HepG2 (cell line): ENCODE measurements at regions not wholly inside any gene's neighbourhood (a gene's known extent, or its start where the extent isn't known, plus 50 kb on each side); places are given as distances from the start of the nearest gene placed in this dataset.

Experiments used
- ATAC-seq: fragments of 200-7000 bp; cut with Tn5 transposase; 3 replicates; pipeline ENCODE4 v1.9.1; 2020; ENCODE audit warnings: mild to moderate bottlenecking, moderate library complexity
- BruUV-seq: library from RNA; stranded (reverse); fragments of 400-500 nt; replicated peaks from 2 replicates; lab custom pipeline; 2021; lab: Mats Ljungman, UMichigan
- CTCF ChIA-PET: fragments of 300-600 bp; formaldehyde crosslinking; extraction: SDS; loops from one replicate; lab custom pipeline; 2021; ENCODE audit warnings: low total read pairs, inconsistent platforms, low intra/inter-chr PET ratio; lab: Yijun Ruan, JAX
- POLR2A ChIA-PET: fragments of 350-600 bp; sonication (Branson Sonifier 250); formaldehyde crosslinking; loops from one replicate; lab custom pipeline; 2020; ENCODE audit warnings: antibody characterized with exemption, inconsistent platforms; lab: Yijun Ruan, JAX
- DNase-seq: peaks from one replicate; pipeline ENCODE4 v3.0.0-alpha.2; 2015; ENCODE audit warnings: low spot score
- FAIRE-seq: peaks from 3 replicates; lab custom pipeline; 2011; peaks lifted over from hg19 to GRCh38; lab: Jason Lieb, UNC
- H2AFZ ChIP-seq: one replicate; pipeline ENCODE4 v1.6.1; 2011; ENCODE audit warnings: low read length, inconsistent platforms
- H3K27ac ChIP-seq: fragments of 300-600 bp; 3 replicates; pipeline ENCODE4 v1.8.0; 2011; ENCODE audit warnings: mixed run types, mild to moderate bottlenecking, mixed read lengths, low read length, inconsistent platforms; ENCODE audit not compliant: insufficient read depth; ENCODE audit errors: extremely low read length
- H3K27me3 ChIP-seq, 2 experiments: fragments of 200-600 bp in 1 of 2; 2 replicates in 1 of 2; 3 replicates in 1 of 2; pipeline versions ENCODE4 v1.6.0 to v1.8.0; 2011; ENCODE audit warnings: low read length in 2 of 2, mild to moderate bottlenecking in 2 of 2, moderate library complexity in 2 of 2, inconsistent platforms in 1 of 2; ENCODE audit not compliant: insufficient read depth in 2 of 2, control insufficient read depth in 1 of 2
- H3K36me3 ChIP-seq, 2 experiments: fragments of 200-600 bp in 1 of 2; replicated peaks in 1 of 2; 2 replicates in 1 of 2; 3 replicates in 1 of 2; pipeline versions ENCODE4 v1.5.1 to v1.8.0; 2011; ENCODE audit warnings: low read length in 2 of 2, inconsistent platforms in 1 of 2; ENCODE audit not compliant: insufficient read depth in 2 of 2, control insufficient read depth in 1 of 2
- H3K4me1 ChIP-seq: 2 replicates; pipeline ENCODE4 v1.5.1; 2012; ENCODE audit warnings: low read length, inconsistent platforms; ENCODE audit not compliant: insufficient read depth
- H3K4me2 ChIP-seq: 2 replicates; pipeline ENCODE4 v1.6.0; 2011; ENCODE audit warnings: low read depth, low read length, inconsistent platforms
- H3K4me3 ChIP-seq, 3 experiments: fragments of 200-600 bp in 1 of 3; sonication (generic), shearing (Covaris generic) in 1 of 3; replicated peaks in 1 of 3; 2 replicates each; pipeline ENCODE4 v1.5.1; 2011 to 2016; ENCODE audit warnings: low read length in 3 of 3, inconsistent platforms in 2 of 3, low read depth in 2 of 3, mild to moderate bottlenecking in 2 of 3, control low read depth in 1 of 3, mixed read lengths in 1 of 3; ENCODE audit not compliant: insufficient read depth in 1 of 3
- H3K79me2 ChIP-seq: one replicate; pipeline ENCODE4 v1.6.1; 2011; ENCODE audit warnings: low read length, inconsistent platforms; ENCODE audit not compliant: insufficient read depth
- H3K9ac ChIP-seq: 2 replicates; pipeline ENCODE4 v1.6.0; 2011; ENCODE audit warnings: mild to moderate bottlenecking, low read depth, low read length, inconsistent platforms; ENCODE audit not compliant: insufficient read depth
- H3K9me3 ChIP-seq: 2 replicates; pipeline ENCODE4 v1.5.1; 2012; ENCODE audit warnings: mild to moderate bottlenecking, low read length
- H4K20me1 ChIP-seq: 2 replicates; pipeline ENCODE4 v1.6.0; 2011; ENCODE audit warnings: inconsistent platforms, mild to moderate bottlenecking, low read length, moderate library complexity; ENCODE audit not compliant: insufficient read depth
- AGO2 ChIP-seq: fragments of 200-400 bp; formaldehyde crosslinking; optimal IDR thresholded peaks from 2 replicates; pipeline ENCODE3; 2017; ENCODE audit warnings: mild to moderate bottlenecking, low read depth, low read length, moderate library complexity
- ATF7-NPFF ChIP-seq: sonication (generic); formaldehyde crosslinking; IDR thresholded peaks from 2 replicates; pipeline ENCODE4 v1.8.1; 2023; ENCODE audit warnings: mild to moderate bottlenecking, low read depth, missing genetic modification reagents, moderate library complexity
- NR2F6 ChIP-seq, 2 experiments: IDR thresholded peaks; 2 replicates each; pipeline ENCODE4 v1.6.1; 2016; ENCODE audit warnings: antibody characterized with exemption in 1 of 2, mild to moderate bottlenecking in 1 of 2
- TARDBP ChIP-seq: sonication (generic); formaldehyde crosslinking; IDR thresholded peaks from 2 replicates; pipeline ENCODE4 v1.8.0; 2022; ENCODE audit warnings: mild to moderate bottlenecking, missing genetic modification reagents
- ZNF205 ChIP-seq: IDR thresholded peaks from 2 replicates; pipeline ENCODE4 v1.6.1; 2018; ENCODE audit warnings: missing biosample characterization, missing genetic modification reagents
- ZNF232 ChIP-seq: sonication (generic); formaldehyde crosslinking; IDR thresholded peaks from 2 replicates; pipeline ENCODE4 v1.4.0; 2020; ENCODE audit warnings: missing genetic modification reagents, borderline replicate concordance
- ZNF441 ChIP-seq: sonication (generic); formaldehyde crosslinking; IDR thresholded peaks from 2 replicates; pipeline ENCODE4 v1.7.0; 2021; ENCODE audit warnings: missing genetic modification reagents, borderline replicate concordance
- ZNF468 ChIP-seq: sonication (generic); formaldehyde crosslinking; IDR thresholded peaks from 2 replicates; pipeline ENCODE4 v1.8.0; 2022; ENCODE audit warnings: mild to moderate bottlenecking, moderate library complexity, missing genetic modification reagents
- ZNF512B ChIP-seq: sonication (generic); formaldehyde crosslinking; IDR thresholded peaks from 2 replicates; pipeline ENCODE4 v1.5.1; 2020; ENCODE audit warnings: missing genetic modification reagents, mild to moderate bottlenecking, borderline replicate concordance
- ZNF615 ChIP-seq: sonication (generic); formaldehyde crosslinking; IDR thresholded peaks from 2 replicates; pipeline ENCODE4 v1.5.0; 2020; ENCODE audit warnings: mild to moderate bottlenecking, missing genetic modification reagents, borderline replicate concordance
- WGBS: methylation state at CpG from one replicate; pipeline ENCODE4 v1.1.6; 2017; ENCODE audit warnings: low lambda C conversion rate; 5-methylcytosine and 5-hydroxymethylcytosine counted together
- in situ Hi-C: cut with HindIII; loops from 2 replicates; pipeline ENCODE4 v1.10.0; 2017; ENCODE audit warnings: low pct_unique_long_range_greater_than_20kb; ENCODE audit not compliant: extremely low pct_ligation_motif_present
- intact Hi-C: fragments of 100-400 bp; cut with micrococcal nuclease; formaldehyde crosslinking; loops from one replicate; pipeline ENCODE4 v1.10.0; 2022; ENCODE audit not compliant: unreplicated experiment
- TF ChIP-seq, protein P1 (sequence below): sonication (generic); formaldehyde crosslinking; IDR thresholded peaks from 2 replicates; pipeline ENCODE4 v1.4.0; 2020; ENCODE audit warnings: low read depth, mild to moderate bottlenecking, missing genetic modification reagents
- TF ChIP-seq, protein P2 (sequence below): sonication (generic); formaldehyde crosslinking; IDR thresholded peaks from 2 replicates; pipeline ENCODE4 v1.9.0; 2021; ENCODE audit warnings: mild to moderate bottlenecking, missing genetic modification reagents
- TF ChIP-seq, protein P3 (sequence below): sonication (generic); formaldehyde crosslinking; IDR thresholded peaks from 2 replicates; pipeline ENCODE4 v1.5.0; 2020; ENCODE audit warnings: mild to moderate bottlenecking, missing genetic modification reagents, borderline replicate concordance

DNA sequence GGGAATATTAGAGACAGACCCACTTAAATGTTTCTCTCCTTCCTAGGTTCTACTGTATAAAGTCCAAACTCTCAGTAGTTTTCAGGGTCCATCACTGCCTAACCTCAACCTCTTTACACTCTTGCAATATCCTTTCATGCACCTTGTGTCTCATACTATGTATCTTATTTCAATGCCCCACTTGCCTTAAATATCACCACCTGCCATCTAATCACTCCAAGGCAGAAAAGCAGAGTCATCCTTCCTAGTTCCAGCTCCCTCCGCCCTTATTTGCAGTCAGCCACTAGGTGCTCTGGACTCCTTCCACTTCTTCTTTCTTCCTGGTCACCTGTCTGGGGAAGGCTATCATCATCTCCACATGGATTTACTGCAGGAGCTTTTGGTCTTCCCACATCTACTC is 322.0 kb downstream of the MFSD1 start:
- Histone ChIP-seq H3K36me3 (no peaks in the 10 kb centered on the region), H3K27ac (no peak overlapping the region), H3K4me1 (no peaks in the 10 kb centered on the region), H3K4me2 (no peak overlapping the region), H4K20me1 (no peaks in the 10 kb centered on the region), H3K4me3 (no peak overlapping the region), H3K27me3 (no peaks in the 10 kb centered on the region), H2AFZ (no peak overlapping the region), H3K9me3 (no peaks in the 10 kb centered on the region), H3K9ac (no peak overlapping the region), H3K79me2 (no peaks in the 10 kb centered on the region)
- 5% methylated on average over 1 of the region's 1 CpG for WGBS
- BruUV-seq, result no TSS peak
- DNase-seq, result no peak
- intact Hi-C loops, result no loop called here
- ChIA-PET CTCF (no interaction called here), POLR2A (no interaction called here)
- in situ Hi-C loops, result no loop called here
- ATAC-seq, result no peak
- FAIRE-seq, result no peak
- no peak for TF ChIP-seq TARDBP (CRISPR knock-in tag)
- TF ChIP-seq ATF7-NPFF, result no peak
- TF ChIP-seq, protein P1, sequence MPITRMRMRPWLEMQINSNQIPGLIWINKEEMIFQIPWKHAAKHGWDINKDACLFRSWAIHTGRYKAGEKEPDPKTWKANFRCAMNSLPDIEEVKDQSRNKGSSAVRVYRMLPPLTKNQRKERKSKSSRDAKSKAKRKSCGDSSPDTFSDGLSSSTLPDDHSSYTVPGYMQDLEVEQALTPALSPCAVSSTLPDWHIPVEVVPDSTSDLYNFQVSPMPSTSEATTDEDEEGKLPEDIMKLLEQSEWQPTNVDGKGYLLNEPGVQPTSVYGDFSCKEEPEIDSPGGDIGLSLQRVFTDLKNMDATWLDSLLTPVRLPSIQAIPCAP, result no peak
- TF ChIP-seq ZNF615 (CRISPR knock-in tag), result no peak
- TF ChIP-seq, protein P2, sequence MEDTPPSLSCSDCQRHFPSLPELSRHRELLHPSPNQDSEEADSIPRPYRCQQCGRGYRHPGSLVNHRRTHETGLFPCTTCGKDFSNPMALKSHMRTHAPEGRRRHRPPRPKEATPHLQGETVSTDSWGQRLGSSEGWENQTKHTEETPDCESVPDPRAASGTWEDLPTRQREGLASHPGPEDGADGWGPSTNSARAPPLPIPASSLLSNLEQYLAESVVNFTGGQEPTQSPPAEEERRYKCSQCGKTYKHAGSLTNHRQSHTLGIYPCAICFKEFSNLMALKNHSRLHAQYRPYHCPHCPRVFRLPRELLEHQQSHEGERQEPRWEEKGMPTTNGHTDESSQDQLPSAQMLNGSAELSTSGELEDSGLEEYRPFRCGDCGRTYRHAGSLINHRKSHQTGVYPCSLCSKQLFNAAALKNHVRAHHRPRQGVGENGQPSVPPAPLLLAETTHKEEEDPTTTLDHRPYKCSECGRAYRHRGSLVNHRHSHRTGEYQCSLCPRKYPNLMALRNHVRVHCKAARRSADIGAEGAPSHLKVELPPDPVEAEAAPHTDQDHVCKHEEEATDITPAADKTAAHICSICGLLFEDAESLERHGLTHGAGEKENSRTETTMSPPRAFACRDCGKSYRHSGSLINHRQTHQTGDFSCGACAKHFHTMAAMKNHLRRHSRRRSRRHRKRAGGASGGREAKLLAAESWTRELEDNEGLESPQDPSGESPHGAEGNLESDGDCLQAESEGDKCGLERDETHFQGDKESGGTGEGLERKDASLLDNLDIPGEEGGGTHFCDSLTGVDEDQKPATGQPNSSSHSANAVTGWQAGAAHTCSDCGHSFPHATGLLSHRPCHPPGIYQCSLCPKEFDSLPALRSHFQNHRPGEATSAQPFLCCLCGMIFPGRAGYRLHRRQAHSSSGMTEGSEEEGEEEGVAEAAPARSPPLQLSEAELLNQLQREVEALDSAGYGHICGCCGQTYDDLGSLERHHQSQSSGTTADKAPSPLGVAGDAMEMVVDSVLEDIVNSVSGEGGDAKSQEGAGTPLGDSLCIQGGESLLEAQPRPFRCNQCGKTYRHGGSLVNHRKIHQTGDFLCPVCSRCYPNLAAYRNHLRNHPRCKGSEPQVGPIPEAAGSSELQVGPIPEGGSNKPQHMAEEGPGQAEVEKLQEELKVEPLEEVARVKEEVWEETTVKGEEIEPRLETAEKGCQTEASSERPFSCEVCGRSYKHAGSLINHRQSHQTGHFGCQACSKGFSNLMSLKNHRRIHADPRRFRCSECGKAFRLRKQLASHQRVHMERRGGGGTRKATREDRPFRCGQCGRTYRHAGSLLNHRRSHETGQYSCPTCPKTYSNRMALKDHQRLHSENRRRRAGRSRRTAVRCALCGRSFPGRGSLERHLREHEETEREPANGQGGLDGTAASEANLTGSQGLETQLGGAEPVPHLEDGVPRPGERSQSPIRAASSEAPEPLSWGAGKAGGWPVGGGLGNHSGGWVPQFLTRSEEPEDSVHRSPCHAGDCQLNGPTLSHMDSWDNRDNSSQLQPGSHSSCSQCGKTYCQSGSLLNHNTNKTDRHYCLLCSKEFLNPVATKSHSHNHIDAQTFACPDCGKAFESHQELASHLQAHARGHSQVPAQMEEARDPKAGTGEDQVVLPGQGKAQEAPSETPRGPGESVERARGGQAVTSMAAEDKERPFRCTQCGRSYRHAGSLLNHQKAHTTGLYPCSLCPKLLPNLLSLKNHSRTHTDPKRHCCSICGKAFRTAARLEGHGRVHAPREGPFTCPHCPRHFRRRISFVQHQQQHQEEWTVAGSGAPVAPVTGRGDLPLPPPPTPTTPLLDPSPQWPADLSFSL (CRISPR knock-in tag), result no peak
- TF ChIP-seq ZNF468 (CRISPR knock-in tag), result no peak
- TF ChIP-seq ZNF232 (CRISPR knock-in tag), result no peak
- TF ChIP-seq ZNF512B (CRISPR knock-in tag), result no peak
- no peak for TF ChIP-seq NR2F6 (IDR thresholded peaks at IDR 0.05)
- TF ChIP-seq NR2F6 (CRISPR knock-in tag; IDR thresholded peaks at IDR 0.05), result no peak
- TF ChIP-seq ZNF205 (CRISPR knock-in tag), result no peak
- TF ChIP-seq ZNF441, result no peak
- no peak for TF ChIP-seq AGO2
- TF ChIP-seq, protein P3, sequence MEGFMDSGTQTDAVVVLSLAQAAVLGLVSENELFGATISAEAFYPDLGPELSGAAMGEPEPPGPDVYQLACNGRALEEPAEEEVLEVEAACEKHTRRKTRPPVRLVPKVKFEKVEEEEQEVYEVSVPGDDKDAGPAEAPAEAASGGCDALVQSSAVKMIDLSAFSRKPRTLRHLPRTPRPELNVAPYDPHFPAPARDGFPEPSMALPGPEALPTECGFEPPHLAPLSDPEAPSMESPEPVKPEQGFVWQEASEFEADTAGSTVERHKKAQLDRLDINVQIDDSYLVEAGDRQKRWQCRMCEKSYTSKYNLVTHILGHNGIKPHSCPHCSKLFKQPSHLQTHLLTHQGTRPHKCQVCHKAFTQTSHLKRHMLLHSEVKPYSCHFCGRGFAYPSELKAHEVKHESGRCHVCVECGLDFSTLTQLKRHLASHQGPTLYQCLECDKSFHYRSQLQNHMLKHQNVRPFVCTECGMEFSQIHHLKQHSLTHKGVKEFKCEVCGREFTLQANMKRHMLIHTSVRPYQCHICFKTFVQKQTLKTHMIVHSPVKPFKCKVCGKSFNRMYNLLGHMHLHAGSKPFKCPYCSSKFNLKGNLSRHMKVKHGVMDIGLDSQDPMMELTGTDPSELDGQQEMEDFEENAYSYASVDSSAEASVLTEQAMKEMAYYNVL (CRISPR knock-in tag), result no peak
